Astrocyte (in vitro differentiated cells and primary cell): ENCODE measurements at regions not wholly inside any gene's neighbourhood (a gene's known extent, or its start where the extent isn't known, plus 50 kb on each side); places are given as distances from the start of the nearest gene placed in this dataset.

Experiments used
- DNase-seq: peaks from one replicate; pipeline ENCODE4 v3.0.0-alpha.2; 2010; ENCODE audit warnings: low read depth
- FAIRE-seq: peaks from 2 replicates; lab custom pipeline; 2011; peaks lifted over from hg19 to GRCh38; lab: Jason Lieb, UNC
- H2AFZ ChIP-seq: 2 replicates; pipeline ENCODE4 v1.6.0; 2012; ENCODE audit warnings: low read depth, low read length, inconsistent platforms
- H3K27ac ChIP-seq: 2 replicates; pipeline ENCODE4 v1.5.1; 2011; ENCODE audit warnings: low read depth, low read length, inconsistent platforms
- H3K27me3 ChIP-seq: 2 replicates; pipeline ENCODE4 v1.6.0; 2011; ENCODE audit warnings: low read length, inconsistent platforms; ENCODE audit not compliant: insufficient read depth
- H3K36me3 ChIP-seq: 2 replicates; pipeline ENCODE4 v1.5.1; 2011; ENCODE audit warnings: low read length, inconsistent platforms; ENCODE audit not compliant: insufficient read depth
- H3K4me1 ChIP-seq: 2 replicates; pipeline ENCODE4 v1.5.1; 2011; ENCODE audit warnings: low read length, inconsistent platforms; ENCODE audit not compliant: insufficient read depth
- H3K4me2 ChIP-seq: 2 replicates; pipeline ENCODE4 v1.6.0; 2012; ENCODE audit warnings: low read length, inconsistent platforms
- H3K4me3 ChIP-seq: 2 replicates; pipeline ENCODE4 v1.5.1; 2011; ENCODE audit warnings: low read depth, mild to moderate bottlenecking, low read length, inconsistent platforms; ENCODE audit not compliant: insufficient read depth
- H3K79me2 ChIP-seq: 2 replicates; pipeline ENCODE4 v1.6.0; 2012; ENCODE audit warnings: mild to moderate bottlenecking, low read length, inconsistent platforms; ENCODE audit not compliant: insufficient read depth
- H3K9ac ChIP-seq: 2 replicates; pipeline ENCODE4 v1.6.0; 2012; ENCODE audit warnings: mild to moderate bottlenecking, low read length, inconsistent platforms
- H3K9me3 ChIP-seq: 2 replicates; pipeline ENCODE4 v1.5.1; 2012; ENCODE audit warnings: low read depth, mild to moderate bottlenecking, low read length, inconsistent platforms; ENCODE audit not compliant: insufficient read depth
- H4K20me1 ChIP-seq: 2 replicates; pipeline ENCODE4 v1.6.0; 2012; ENCODE audit warnings: low read length, inconsistent platforms; ENCODE audit not compliant: insufficient read depth
- H3K27ac Mint-ChIP-seq: one replicate; pipeline ENCODE4 v1.8.0; 2021; ENCODE audit warnings: mild to moderate bottlenecking, mixed read lengths; ENCODE audit not compliant: unreplicated experiment
- H3K27me3 Mint-ChIP-seq: one replicate; pipeline ENCODE4 v1.8.0; 2021; ENCODE audit warnings: low read depth, mixed read lengths; ENCODE audit not compliant: unreplicated experiment
- H3K36me3 Mint-ChIP-seq: one replicate; pipeline ENCODE4 v1.8.0; 2021; ENCODE audit warnings: low read depth, mixed read lengths; ENCODE audit not compliant: unreplicated experiment
- H3K4me1 Mint-ChIP-seq: one replicate; pipeline ENCODE4 v1.8.0; 2021; ENCODE audit warnings: low read depth, mixed read lengths; ENCODE audit not compliant: unreplicated experiment
- H3K4me3 Mint-ChIP-seq: one replicate; pipeline ENCODE4 v1.8.0; 2021; ENCODE audit warnings: mild to moderate bottlenecking, moderate library complexity, mixed read lengths; ENCODE audit not compliant: unreplicated experiment
- H3K9me3 Mint-ChIP-seq: one replicate; pipeline ENCODE4 v1.8.0; 2021; ENCODE audit warnings: mild to moderate bottlenecking, mixed read lengths; ENCODE audit not compliant: unreplicated experiment
- EZH2 ChIP-seq: IDR thresholded peaks from 2 replicates; pipeline ENCODE4 v1.6.1; 2012; ENCODE audit warnings: mild to moderate bottlenecking, low read length, inconsistent platforms; ENCODE audit not compliant: insufficient read depth
- TF ChIP-seq, protein P1 (sequence below): IDR thresholded peaks from 2 replicates; pipeline ENCODE4 v1.5.1; 2011; ENCODE audit warnings: low read depth, mild to moderate bottlenecking, inconsistent platforms, low read length, moderate library complexity; ENCODE audit not compliant: insufficient read depth

DNA sequence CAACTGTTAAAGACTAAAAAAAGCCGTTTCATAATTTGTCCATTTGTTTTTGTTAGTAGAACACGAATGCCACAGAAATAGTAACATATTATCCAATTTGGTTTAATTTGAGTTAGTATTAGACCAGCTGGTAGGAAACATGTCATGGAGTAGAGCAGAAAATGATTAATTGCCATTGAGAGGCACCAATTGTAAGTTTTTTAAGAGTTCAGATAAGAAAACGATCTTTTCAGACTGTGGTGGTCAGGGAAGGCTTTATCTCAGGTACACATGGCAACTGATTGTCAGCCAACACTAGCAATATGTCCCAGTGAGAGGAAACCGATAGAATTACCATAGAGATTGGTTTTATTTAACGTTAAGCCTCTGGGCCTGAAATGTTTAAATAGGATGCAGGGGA lies 438.2 kb upstream of the MAP2 start:
- H3K4me3 ChIP-seq, result no peak overlapping the region
- peaks cover 20% of the 10 kb centered on the region for H3K4me1 Mint-ChIP-seq
- H3K27me3 Mint-ChIP-seq, result no peaks in the 10 kb centered on the region
- H3K27ac Mint-ChIP-seq, result peak overlapping the region; percentile 83
- no peak overlapping the region for H3K27ac ChIP-seq
- no peaks in the 10 kb centered on the region for H3K9me3 ChIP-seq
- no peaks in the 10 kb centered on the region for H3K36me3 Mint-ChIP-seq
- no peaks in the 10 kb centered on the region for H4K20me1 ChIP-seq
- DNase-seq (no peak), FAIRE-seq (no peak)
- no peaks in the 10 kb centered on the region for H3K79me2 ChIP-seq
- no peaks in the 10 kb centered on the region for H3K36me3 ChIP-seq
- no peak overlapping the region for H2AFZ ChIP-seq
- no peaks in the 10 kb centered on the region for H3K27me3 ChIP-seq
- H3K4me2 ChIP-seq, result no peak overlapping the region
- no peak overlapping the region for H3K9ac ChIP-seq
- no peak overlapping the region for H3K4me3 Mint-ChIP-seq
- TF ChIP-seq EZH2, result no peak
- TF ChIP-seq, protein P1, sequence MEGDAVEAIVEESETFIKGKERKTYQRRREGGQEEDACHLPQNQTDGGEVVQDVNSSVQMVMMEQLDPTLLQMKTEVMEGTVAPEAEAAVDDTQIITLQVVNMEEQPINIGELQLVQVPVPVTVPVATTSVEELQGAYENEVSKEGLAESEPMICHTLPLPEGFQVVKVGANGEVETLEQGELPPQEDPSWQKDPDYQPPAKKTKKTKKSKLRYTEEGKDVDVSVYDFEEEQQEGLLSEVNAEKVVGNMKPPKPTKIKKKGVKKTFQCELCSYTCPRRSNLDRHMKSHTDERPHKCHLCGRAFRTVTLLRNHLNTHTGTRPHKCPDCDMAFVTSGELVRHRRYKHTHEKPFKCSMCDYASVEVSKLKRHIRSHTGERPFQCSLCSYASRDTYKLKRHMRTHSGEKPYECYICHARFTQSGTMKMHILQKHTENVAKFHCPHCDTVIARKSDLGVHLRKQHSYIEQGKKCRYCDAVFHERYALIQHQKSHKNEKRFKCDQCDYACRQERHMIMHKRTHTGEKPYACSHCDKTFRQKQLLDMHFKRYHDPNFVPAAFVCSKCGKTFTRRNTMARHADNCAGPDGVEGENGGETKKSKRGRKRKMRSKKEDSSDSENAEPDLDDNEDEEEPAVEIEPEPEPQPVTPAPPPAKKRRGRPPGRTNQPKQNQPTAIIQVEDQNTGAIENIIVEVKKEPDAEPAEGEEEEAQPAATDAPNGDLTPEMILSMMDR, result no peak
- H3K4me1 ChIP-seq, result no peaks in the 10 kb centered on the region
- H3K9me3 Mint-ChIP-seq, result no peaks in the 10 kb centered on the region

DNA sequence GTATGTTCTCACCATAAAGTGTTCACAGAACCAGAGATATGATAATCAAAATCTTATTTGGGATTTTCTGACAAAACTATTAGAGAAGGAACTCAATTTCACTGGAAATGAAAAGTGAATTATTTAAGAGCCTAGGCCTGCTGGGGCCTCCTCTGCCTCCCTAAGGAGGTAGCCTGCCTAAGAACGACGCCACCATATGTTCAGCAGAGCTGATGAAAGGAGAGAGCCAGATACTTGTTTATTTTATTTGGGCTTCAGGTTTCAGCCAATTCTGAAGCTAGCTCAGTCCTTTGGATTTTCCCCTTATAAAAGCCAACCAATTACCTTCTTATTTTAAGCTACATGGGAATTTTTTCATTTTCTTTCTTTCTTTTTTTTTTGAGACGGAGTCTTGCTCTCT lies 433.1 kb upstream of the MAP2 start:
- no peak for FAIRE-seq
- no peak overlapping the region for H3K4me3 ChIP-seq
- H3K9me3 Mint-ChIP-seq, result no peaks in the 10 kb centered on the region
- no peaks in the 10 kb centered on the region for H3K79me2 ChIP-seq
- no peaks in the 10 kb centered on the region for H3K27me3 ChIP-seq
- H3K27ac Mint-ChIP-seq, result peak overlapping the region; percentile 12
- H3K4me2 ChIP-seq, result no peak overlapping the region
- no peaks in the 10 kb centered on the region for H3K4me1 ChIP-seq
- no peak for DNase-seq
- H3K9me3 ChIP-seq, result no peaks in the 10 kb centered on the region
- no peak overlapping the region for H2AFZ ChIP-seq
- H3K36me3 ChIP-seq, result no peaks in the 10 kb centered on the region
- H3K9ac ChIP-seq, result no peak overlapping the region
- H3K4me3 Mint-ChIP-seq, result no peak overlapping the region
- TF ChIP-seq, protein P1, result no peak
- TF ChIP-seq EZH2, result no peak
- peaks cover under 1% of the 10 kb centered on the region for H3K4me1 Mint-ChIP-seq
- no peaks in the 10 kb centered on the region for H3K36me3 Mint-ChIP-seq
- no peak overlapping the region for H3K27ac ChIP-seq
- H3K27me3 Mint-ChIP-seq, result no peaks in the 10 kb centered on the region
- no peaks in the 10 kb centered on the region for H4K20me1 ChIP-seq

DNA sequence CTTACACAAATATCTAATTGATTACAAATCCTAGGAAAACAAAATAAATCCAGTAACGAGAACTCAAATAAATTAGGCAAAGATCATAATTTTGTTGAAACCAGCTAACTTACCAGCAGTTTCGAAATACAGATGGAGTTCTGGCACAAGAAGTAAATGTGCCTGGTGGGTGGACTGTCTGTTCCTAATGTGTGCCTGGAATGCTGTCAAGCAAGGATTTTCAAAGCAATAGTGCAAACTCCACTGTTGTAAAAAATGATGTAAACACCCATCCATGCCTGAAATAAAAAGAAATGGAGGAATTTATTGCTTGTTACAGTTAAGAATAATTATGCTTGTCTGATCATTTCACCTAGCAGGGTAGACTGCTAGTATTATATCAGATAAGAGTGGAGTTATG lies 423.9 kb upstream of the MAP2 start:
- peaks cover 4% of the 10 kb centered on the region for H3K9me3 ChIP-seq
- Mint-ChIP-seq H3K4me1 (no peaks in the 10 kb centered on the region), H3K36me3 (no peaks in the 10 kb centered on the region), H3K27me3 (no peaks in the 10 kb centered on the region), H3K9me3 (peaks cover 4% of the 10 kb centered on the region), H3K27ac (no peak overlapping the region), H3K4me3 (no peak overlapping the region)
- H3K4me1 ChIP-seq, result no peaks in the 10 kb centered on the region
- DNase-seq, result no peak
- FAIRE-seq, result no peak
- no peaks in the 10 kb centered on the region for H4K20me1 ChIP-seq
- no peak overlapping the region for H3K27ac ChIP-seq
- no peak overlapping the region for H2AFZ ChIP-seq
- no peak overlapping the region for H3K9ac ChIP-seq
- H3K79me2 ChIP-seq, result no peaks in the 10 kb centered on the region
- H3K4me2 ChIP-seq, result no peak overlapping the region
- no peaks in the 10 kb centered on the region for H3K27me3 ChIP-seq
- no peak for TF ChIP-seq EZH2
- TF ChIP-seq, protein P1, result no peak
- H3K36me3 ChIP-seq, result no peaks in the 10 kb centered on the region
- no peak overlapping the region for H3K4me3 ChIP-seq
